HG02884 (cell line): ENCODE measurements at regions not wholly inside any gene's neighbourhood (a gene's known extent, or its start where the extent isn't known, plus 50 kb on each side); places are given as distances from the start of the nearest gene placed in this dataset.
"Not testable (repeated sequence)": the region's sequence is repeated elsewhere in the genome, so short reads cannot be mapped to it uniquely, and the experiment has no call there.

Experiments
- ATAC-seq: cut with Tn5 transposase; IDR thresholded peaks from one replicate; pipeline ENCODE4 v1.9.1; 2021; ENCODE audit warnings: mild to moderate bottlenecking, moderate library complexity; ENCODE audit not compliant: unreplicated experiment

GRCh38 chr1:56092684-56093570 is 486.4 kb downstream of the PLPP3 start:
- no peak for ATAC-seq

GRCh38 chr1:56089826-56090225 is 489.5 kb downstream of the PLPP3 start:
- ATAC-seq: not testable (repeated sequence)

- no peak for ATAC-seq
These were observed 495.1 kb downstream of the PLPP3 start for GRCh38 chr1:56084246-56084645.

DNA sequence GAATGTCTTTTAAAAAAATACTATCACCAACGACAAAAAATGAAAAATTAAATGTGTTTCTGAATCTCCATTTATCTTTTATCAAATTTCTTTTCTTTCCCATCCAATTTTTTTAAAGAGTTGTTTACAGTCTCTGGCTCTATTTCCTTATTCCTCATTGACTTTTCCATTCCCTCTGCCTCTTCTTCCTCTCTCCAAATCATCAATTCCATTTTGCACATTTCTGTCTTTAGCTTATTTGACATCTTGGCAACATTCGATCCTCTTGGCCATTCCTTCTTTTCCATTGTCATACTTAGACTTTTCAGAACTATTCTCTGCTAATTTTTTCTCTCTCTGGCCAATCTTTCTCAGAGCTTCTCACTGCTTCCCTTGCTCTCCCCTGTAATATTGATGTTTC is 497.6 kb downstream of the PLPP3 start:
- ATAC-seq: no peak

- no peak for ATAC-seq
These were observed 498.2 kb downstream of the PLPP3 start for GRCh38 chr1:56081173-56081572.

GRCh38 chr1:56080123-56080522 is 499.2 kb downstream of the PLPP3 start:
- ATAC-seq: no peak

GRCh38 chr1:56079391-56079790 is 500.0 kb downstream of the PLPP3 start:
- ATAC-seq: no peak

DNA sequence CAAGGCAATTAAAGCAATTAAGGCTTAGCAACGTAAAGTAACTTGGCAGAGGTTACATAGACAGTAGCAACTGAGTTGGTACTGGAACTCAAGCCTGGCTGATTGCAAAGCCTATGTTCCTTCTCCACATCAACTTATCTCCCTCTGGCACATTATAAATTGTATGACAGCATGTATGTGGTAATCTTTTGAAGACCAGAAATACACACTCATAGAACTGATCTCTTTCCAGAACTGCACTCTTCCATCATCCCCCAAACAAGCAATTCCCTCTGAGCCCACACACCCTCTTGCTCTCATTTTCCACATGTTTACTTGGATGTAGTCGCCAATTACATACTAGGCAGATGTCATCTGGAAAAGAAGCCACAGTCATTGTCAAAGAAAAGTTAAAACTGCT is 502.2 kb downstream of the PLPP3 start:
- ATAC-seq: no peak

DNA sequence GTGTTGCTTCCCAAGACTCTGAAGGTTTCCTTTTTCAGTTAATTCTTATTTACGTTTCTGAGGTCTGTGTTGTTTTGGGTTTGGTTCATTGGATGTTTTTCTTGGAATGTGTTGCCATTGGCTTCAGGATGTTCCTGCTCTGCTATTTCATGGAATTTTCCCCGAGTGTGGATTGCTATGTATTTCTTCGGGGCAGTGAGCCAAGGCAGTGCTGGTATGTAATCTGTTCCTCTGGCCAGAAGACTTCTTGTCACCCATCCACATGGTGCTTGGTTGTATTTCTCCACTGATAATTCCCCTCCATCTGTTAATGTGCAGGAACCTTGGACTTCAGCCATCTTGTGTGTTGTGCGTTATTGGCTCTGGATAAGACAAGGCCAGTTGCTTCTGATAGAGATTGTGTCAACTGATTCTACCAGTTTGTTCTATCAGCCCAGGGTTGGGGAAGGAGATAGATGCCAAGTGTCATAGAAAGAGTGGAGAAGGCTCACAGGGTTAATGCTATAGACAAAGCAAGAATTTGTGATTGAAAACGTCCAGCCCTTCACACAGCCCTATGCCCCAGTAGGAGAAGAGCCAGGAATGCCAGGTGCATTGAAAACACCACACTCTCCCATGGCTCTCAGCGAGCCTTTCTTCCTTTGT is 505.2 kb downstream of the PLPP3 start:
- no peak for ATAC-seq

DNA sequence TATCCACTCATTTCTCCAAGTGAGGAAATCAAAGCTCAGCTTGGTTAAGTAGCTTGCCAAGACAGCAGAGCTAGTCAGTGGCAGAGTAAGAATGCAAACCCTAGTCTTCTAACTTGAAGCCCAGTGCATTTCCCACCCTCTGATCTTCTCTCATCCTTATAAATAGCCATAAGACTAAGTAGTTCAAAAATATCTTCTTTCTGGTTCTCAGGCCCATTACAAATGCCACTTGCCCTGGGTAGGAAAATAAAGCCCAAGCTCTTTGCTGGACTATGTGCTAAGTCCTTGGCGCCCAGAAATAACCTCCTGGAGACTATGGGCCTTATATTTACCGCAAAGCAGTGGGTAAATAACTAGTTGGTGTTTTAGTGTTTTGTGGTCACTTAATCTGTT is 505.8 kb downstream of the PLPP3 start:
- ATAC-seq: no peak

DNA sequence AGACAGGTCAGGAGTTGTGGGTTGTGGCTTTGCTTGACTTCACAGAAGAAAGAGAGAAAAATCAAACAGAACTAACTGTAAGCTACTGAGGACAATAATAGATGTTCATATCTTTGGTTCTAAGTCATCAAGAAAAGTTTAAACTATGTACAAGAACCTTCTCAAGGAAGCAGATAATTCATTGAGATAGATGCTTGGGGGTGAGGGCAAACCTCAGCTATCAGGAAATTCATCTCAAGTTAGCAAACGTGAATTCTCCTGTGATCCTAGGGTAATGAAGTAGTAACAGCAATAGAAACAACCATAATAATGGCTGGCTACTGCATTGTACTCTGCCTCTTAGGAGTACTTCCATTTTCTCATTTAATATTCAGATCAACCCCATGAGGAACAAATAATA is 506.2 kb downstream of the PLPP3 start:
- no peak for ATAC-seq

DNA sequence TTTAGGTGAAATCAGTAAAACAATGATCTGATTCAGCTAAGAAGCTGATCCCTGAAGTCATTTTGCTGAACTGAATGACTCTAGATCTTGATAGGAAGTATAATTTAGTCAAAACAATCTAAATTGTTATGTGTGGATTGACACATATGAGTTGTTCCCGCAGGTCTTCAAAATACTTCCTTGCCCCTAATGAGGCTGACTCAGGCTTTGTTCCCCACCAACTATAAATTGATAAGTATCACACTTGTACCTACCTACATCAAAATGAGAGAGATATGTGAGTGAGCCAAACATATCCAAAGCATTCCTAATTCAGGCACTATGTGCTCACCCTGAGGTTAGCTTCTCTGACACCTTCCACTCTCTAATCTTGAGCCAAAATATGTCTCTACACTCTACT is 507.1 kb downstream of the PLPP3 start:
- no peak for ATAC-seq

GRCh38 chr1:56071351-56071750 is 508.0 kb downstream of the PLPP3 start:
- ATAC-seq: no peak

- no peak for ATAC-seq
These were observed 508.8 kb downstream of the PLPP3 start for GRCh38 chr1:56070601-56071000.

DNA sequence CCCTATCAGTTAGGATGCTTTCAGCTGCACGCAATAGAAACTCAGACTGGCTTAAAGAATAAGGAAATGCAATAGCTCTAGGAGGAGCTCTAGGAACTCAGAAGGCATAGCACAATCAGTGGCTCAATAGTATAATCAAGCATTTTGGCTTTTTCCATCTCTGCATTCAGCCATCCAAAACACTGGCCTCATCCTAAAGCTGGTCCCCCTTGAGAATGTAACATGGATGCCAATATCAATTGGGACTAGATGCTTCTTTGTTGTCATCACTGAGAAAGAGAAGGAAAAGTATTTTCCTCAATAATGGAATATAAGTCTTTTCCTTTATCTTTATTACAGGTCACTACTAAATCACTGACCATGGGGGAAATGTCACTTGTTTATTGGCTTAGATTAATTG is 509.5 kb downstream of the PLPP3 start:
- ATAC-seq: no peak

DNA sequence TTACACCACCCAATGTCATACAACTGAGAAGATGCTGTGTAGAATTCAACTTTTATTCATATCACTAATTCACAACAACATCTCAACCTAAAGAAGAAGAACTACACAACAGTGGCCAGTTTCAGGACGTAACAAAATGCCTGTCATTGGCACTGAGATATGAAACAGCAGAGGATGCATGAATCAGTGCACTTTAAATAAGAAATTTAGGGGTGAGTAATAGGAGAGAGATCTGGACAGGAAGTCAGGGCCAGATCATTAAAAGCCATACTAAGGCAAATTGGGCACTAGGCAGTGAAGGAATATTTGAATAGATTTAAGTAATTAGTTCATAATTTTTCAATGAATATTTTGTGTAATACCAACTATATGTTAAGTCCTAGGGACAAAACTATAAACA is 510.5 kb downstream of the PLPP3 start:
- ATAC-seq: no peak

DNA sequence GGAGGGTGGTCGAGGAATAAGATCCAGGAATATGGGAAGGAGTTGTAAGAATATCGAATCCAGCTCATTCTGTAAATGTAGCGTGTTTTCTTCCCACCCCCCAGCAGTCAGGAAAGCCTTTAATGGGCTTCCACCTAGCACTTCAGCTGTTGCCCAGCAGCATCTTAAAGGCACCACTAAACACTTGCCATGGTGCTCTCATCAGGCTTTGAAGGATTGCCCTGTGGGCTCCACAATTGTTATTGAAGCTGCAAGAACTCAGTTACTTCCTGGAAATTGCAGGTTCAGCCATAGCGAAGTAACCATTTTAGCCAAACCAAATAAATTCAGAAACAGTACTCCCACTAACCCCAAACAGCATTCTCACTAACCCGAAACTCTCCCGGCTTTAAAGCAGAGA is 511.2 kb downstream of the PLPP3 start:
- no peak for ATAC-seq

DNA sequence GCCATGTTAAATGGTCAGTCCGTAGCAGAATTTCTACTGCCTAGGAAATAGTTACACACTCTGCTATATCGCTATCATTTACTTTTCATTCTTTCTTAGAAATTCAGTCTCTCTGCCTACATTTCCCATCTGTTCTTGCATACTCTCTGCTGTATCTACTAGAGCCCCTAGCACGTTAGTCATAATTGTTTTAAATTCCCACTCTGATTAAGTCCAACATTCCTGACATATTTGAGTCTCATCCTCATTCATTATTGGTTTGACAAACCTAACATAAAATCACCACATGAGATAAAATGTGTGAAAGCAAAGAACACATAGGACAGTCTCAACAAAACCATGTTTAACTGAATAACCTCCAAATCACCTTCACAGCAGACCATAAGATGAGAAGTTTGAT is 513.6 kb downstream of the PLPP3 start:
- ATAC-seq: no peak

GRCh38 chr1:56064705-56065104 is 514.7 kb downstream of the PLPP3 start:
- ATAC-seq: no peak

- no peak for ATAC-seq
These were observed 515.9 kb downstream of the PLPP3 start for GRCh38 chr1:56063461-56063860.

DNA sequence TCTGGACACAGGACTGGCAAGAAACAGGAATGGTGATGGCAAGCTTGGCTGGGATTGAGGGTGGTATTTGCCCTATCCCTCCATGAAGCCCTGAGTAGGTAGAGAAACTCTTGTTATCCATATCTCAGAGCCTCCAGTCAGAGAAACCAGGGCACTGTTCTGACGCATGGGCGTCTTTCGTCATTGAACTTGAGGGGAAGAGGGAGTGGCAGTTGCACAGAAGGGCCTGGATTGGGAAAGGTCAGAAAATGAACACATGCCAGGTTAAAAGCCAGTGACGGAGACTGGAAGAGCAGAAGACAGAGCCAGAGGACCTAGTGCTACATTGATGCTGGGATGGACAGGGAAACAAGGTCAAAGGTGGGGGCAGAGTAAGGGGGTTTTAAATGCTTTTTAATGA is 516.7 kb downstream of the PLPP3 start:
- ATAC-seq: no peak

DNA sequence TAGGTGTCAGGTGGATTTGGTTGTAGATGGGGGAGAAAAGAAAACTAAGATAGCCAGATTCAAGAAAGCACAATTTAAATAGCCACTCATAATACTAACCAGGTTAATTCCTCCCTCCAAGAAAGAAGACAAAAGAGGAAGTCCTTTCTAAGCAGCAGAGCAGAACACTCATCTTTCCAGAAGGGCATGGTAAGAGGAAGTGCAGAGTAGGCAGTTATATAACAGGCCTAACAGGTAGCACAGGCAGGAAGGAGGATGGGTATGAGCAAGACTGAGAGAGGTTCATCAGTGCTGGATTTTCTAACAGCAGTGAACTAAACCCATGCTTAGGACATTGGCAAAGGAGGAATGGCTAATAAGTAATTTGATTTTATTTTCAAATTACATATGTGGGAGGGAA is 517.5 kb downstream of the PLPP3 start:
- ATAC-seq: no peak

DNA sequence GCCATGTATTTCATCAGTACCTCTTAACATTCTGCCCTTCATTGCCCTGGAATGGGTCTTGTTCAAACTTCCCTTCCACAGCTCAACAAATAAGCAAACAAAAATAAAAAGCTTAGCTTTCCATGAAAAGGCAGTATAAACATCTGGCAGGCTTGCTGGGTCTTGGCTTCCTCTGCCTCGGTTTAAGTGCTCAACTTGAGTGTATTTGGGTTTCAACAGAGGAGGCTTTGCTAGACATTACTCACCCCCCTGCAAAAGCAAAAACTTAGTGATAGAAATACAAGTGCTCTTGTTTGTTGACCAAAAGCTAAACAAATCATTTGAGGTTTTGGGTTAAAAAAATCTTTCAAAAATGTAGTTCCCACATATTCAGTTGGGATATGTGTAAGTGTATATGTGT is 518.5 kb downstream of the PLPP3 start:
- ATAC-seq: no peak
